Cardiac septum (tissue), 1 donor: ENCODE measurements at regions not wholly inside any gene's neighbourhood (a gene's known extent, or its start where the extent isn't known, plus 50 kb on each side); places are given as distances from the start of the nearest gene placed in this dataset.

ENCODE experiments used
- DNase-seq: peaks from one replicate; pipeline ENCODE4 v3.0.0-alpha.2; 2020; ENCODE audit warnings: low spot score
- intact Hi-C: fragments of 100-400 bp; cut with DNase I; formaldehyde crosslinking; loops from one replicate; pipeline ENCODE4 v1.14.0; 2022
- donor health status: DM: no; HTN: no; CAD: no.

- no peak for DNase-seq
- intact Hi-C loops, result no loop called here
These were observed 1073.0 kb downstream of the XPNPEP1 start for GRCh38 chr10:108850138-108850854.

- intact Hi-C loops, result no loop called here
- DNase-seq, result no peak
These were observed 1073.6 kb downstream of the XPNPEP1 start for GRCh38 chr10:108849688-108850087.

GRCh38 chr10:108849186-108849585 lies 1074.1 kb downstream of the XPNPEP1 start:
- DNase-seq, result no peak
- intact Hi-C loops, result no loop called here

GRCh38 chr10:108848046-108848445 lies 1075.3 kb downstream of the XPNPEP1 start:
- intact Hi-C loops, result no loop called here

GRCh38 chr10:108840944-108841343 lies 1082.4 kb downstream of the XPNPEP1 start:
- intact Hi-C loops, result no loop called here
- DNase-seq, result no peak

More at GRCh38 chr10:108848046-108848445, 1075.3 kb downstream of the XPNPEP1 start:
- no peak for DNase-seq

- intact Hi-C loops, result no loop called here
These were observed 1086.9 kb downstream of the XPNPEP1 start for GRCh38 chr10:108836362-108836761.

GRCh38 chr10:108822026-108822425 lies 1101.3 kb downstream of the XPNPEP1 start:
- intact Hi-C loops, result no loop called here

More at GRCh38 chr10:108836362-108836761, 1086.9 kb downstream of the XPNPEP1 start:
- no peak for DNase-seq

GRCh38 chr10:108819302-108819701 lies 1104.0 kb downstream of the XPNPEP1 start:
- no peak for DNase-seq
- intact Hi-C loops, result no loop called here

More at GRCh38 chr10:108822026-108822425, 1101.3 kb downstream of the XPNPEP1 start:
- DNase-seq, result no peak

GRCh38 chr10:108817584-108817983 lies 1105.7 kb downstream of the XPNPEP1 start:
- no peak for DNase-seq
- intact Hi-C loops, result no loop called here

- DNase-seq, result no peak
- intact Hi-C loops, result no loop called here
These were observed 1106.2 kb downstream of the XPNPEP1 start for GRCh38 chr10:108817135-108817534.

GRCh38 chr10:108812906-108813305 lies 1110.4 kb downstream of the XPNPEP1 start:
- intact Hi-C loops, result no loop called here
- no peak for DNase-seq

GRCh38 chr10:108812296-108812695 lies 1111.0 kb downstream of the XPNPEP1 start:
- intact Hi-C loops, result no loop called here

GRCh38 chr10:108808228-108808627 lies 1115.1 kb downstream of the XPNPEP1 start:
- intact Hi-C loops, result no loop called here

More at GRCh38 chr10:108812296-108812695, 1111.0 kb downstream of the XPNPEP1 start:
- no peak for DNase-seq

GRCh38 chr10:108801775-108802517 lies 1121.4 kb downstream of the XPNPEP1 start:
- intact Hi-C loops, result no loop called here

More at GRCh38 chr10:108808228-108808627, 1115.1 kb downstream of the XPNPEP1 start:
- DNase-seq, result no peak

GRCh38 chr10:108801220-108801619 lies 1122.1 kb downstream of the XPNPEP1 start:
- intact Hi-C loops, result no loop called here
- no peak for DNase-seq

More at GRCh38 chr10:108801775-108802517, 1121.4 kb downstream of the XPNPEP1 start:
- DNase-seq, result no peak

GRCh38 chr10:108797573-108797972 lies 1125.7 kb downstream of the XPNPEP1 start:
- DNase-seq, result no peak
- intact Hi-C loops, result no loop called here

- intact Hi-C loops, result no loop called here
- DNase-seq, result no peak
These were observed 1131.4 kb downstream of the XPNPEP1 start for GRCh38 chr10:108791794-108792474.

- intact Hi-C loops, result no loop called here
- no peak for DNase-seq
These were observed 1132.3 kb downstream of the XPNPEP1 start for GRCh38 chr10:108791030-108791429.

- intact Hi-C loops, result no loop called here
- no peak for DNase-seq
These were observed 1133.4 kb downstream of the XPNPEP1 start for GRCh38 chr10:108789919-108790318.

GRCh38 chr10:108789336-108789735 lies 1134.0 kb downstream of the XPNPEP1 start:
- DNase-seq, result no peak
- intact Hi-C loops, result no loop called here
